ENCODE measurements at regions not wholly inside any gene's neighbourhood (a gene's known extent, or its start where the extent isn't known, plus 50 kb on each side); places are given as distances from the start of the nearest gene placed in this dataset.

DNA sequence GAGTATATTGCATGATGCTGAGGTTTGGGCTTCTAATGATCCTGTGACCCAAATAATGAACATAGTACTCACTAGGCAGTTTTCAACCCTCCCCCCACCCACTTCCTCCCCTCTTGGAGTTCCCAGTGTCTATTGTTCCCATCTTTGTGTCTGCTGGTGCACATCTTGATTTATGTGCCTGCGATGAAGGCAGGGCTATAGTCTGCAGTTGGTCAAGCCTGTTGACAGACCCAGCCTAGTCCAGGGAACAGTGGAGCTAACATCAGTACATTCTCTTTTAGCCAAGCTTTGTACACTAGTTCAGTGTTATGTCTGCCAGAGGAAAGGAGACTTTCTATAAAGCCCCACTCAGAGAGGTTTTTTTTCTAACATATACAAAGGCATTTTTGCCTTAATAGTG lies 287.6 kb downstream of the CPS1 start:
- no peak for DNase-seq
- WGBS, 2 donors, result 82 to 89% methylated on average over 1 of the region's 1 CpG

DNA sequence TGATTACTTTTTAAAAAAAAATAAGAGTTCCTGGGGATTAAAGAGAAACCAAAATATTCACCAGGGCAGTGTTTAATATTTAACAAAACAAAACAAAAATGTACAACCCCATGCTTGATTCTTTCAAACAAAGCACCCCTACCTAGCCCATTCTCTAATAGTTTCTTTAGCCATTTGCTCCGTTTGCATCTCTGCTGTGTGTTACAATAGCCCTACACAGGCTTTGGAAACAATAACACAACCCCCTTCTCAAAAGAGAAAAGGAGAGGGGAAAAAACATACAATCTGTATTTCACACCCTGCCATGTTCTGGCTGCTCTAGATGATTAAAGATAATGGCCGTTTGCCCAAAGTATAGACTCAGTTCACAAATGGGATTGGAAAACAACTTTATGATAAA lies 302.9 kb downstream of the CPS1 start:
- Histone ChIP-seq H3K27ac (no peak overlapping the region), H3K4me3 (no peak overlapping the region), H3K27me3 (no peaks in the 10 kb centered on the region), H3K4me1 (no peaks in the 10 kb centered on the region), H3K36me3 (no peaks in the 10 kb centered on the region), H3K9me3 (no peaks in the 10 kb centered on the region)
- DNase-seq, result no peak
- TF ChIP-seq, protein P1, sequence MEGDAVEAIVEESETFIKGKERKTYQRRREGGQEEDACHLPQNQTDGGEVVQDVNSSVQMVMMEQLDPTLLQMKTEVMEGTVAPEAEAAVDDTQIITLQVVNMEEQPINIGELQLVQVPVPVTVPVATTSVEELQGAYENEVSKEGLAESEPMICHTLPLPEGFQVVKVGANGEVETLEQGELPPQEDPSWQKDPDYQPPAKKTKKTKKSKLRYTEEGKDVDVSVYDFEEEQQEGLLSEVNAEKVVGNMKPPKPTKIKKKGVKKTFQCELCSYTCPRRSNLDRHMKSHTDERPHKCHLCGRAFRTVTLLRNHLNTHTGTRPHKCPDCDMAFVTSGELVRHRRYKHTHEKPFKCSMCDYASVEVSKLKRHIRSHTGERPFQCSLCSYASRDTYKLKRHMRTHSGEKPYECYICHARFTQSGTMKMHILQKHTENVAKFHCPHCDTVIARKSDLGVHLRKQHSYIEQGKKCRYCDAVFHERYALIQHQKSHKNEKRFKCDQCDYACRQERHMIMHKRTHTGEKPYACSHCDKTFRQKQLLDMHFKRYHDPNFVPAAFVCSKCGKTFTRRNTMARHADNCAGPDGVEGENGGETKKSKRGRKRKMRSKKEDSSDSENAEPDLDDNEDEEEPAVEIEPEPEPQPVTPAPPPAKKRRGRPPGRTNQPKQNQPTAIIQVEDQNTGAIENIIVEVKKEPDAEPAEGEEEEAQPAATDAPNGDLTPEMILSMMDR (IDR thresholded peaks at IDR 0.05), result no peak
- TF ChIP-seq POLR2AphosphoS5 (IDR thresholded peaks at IDR 0.05) (no peak), EP300 (IDR thresholded peaks at IDR 0.05) (no peak), POLR2A (IDR thresholded peaks at IDR 0.05) (no peak)
- WGBS, 2 donors, result 40 to 42% methylated on average over 2 of the region's 2 CpGs
- ATAC-seq (ENCODE audit: low FRiP score in 2 of 2), result no peak

More for the DNA sequence above, 287.6 kb downstream of the CPS1 start:
- Histone ChIP-seq H3K4me3 (no peak overlapping the region), H3K4me1 (no peaks in the 10 kb centered on the region), H3K27ac (no peak overlapping the region), H3K36me3 (no peaks in the 10 kb centered on the region), H3K9me3 (no peaks in the 10 kb centered on the region), H3K27me3 (no peaks in the 10 kb centered on the region)
- no peak for ATAC-seq (ENCODE audit: low FRiP score in 2 of 2)
- TF ChIP-seq POLR2AphosphoS5 (IDR thresholded peaks at IDR 0.05), result no peak
- no peak for TF ChIP-seq POLR2A (IDR thresholded peaks at IDR 0.05)

DNA sequence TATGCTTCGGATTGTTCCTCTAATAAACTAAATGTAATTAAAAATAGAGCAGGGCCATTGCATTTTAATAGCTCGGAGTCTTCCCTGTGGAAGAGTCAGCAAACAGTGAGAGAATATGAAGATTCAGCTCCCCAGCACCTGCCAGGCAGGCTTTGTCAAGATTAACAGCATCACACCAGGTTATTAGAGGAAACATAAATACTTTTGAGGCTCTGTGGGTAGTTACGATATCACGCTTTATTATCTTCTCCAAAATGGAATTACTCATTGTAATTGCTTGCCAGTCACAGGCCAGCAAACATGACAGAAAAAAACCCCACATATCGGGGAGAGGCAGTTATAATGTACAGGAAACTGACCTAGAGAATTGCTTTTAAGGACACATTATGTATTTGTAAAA lies 303.9 kb downstream of the CPS1 start:
- Histone ChIP-seq H3K27ac (no peak overlapping the region), H3K4me3 (no peak overlapping the region), H3K9me3 (no peaks in the 10 kb centered on the region), H3K27me3 (no peaks in the 10 kb centered on the region), H3K4me1 (no peaks in the 10 kb centered on the region), H3K36me3 (no peaks in the 10 kb centered on the region)
- WGBS, 2 donors, result 80 to 81% methylated on average over 5 of the region's 5 CpGs
- ATAC-seq (ENCODE audit: low FRiP score in 2 of 2) (no peak), DNase-seq (no peak)
- no peak for TF ChIP-seq POLR2A (IDR thresholded peaks at IDR 0.05)
- TF ChIP-seq, protein P1 (IDR thresholded peaks at IDR 0.05), result no peak
- no peak for TF ChIP-seq EP300 (IDR thresholded peaks at IDR 0.05)
- TF ChIP-seq POLR2AphosphoS5 (IDR thresholded peaks at IDR 0.05), result no peak

DNA sequence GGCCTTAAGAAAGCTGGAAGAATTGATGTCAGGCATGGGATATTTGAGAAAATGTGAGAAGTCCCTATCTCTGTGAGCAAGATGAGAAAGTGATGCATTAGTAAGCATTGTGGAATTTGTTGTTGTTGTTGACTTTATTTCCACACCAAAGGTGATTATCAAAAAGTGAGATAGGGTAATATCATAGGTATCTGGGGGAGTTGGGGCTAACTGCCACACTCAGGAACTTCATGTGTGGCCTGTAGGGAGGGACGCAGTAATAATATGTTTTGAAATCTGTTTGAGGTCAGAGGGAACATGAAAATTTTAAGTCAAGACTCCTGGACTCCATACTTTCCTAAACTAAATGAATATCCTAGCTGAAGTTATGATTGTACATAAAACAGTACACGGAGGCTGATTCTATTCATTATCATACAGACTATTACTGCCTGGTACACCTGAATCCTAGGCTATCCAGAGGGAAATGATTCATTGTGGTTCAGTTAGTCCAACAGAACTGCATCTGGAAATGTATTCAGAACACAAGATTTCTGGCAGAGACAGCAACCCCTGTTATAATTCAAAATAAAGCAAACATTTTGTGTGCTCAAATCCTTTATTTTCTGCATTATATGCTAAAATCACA lies 304.8 kb downstream of the CPS1 start:
- TF ChIP-seq, protein P1 (IDR thresholded peaks at IDR 0.05), result no peak
- TF ChIP-seq EP300 (IDR thresholded peaks at IDR 0.05), result no peak
- TF ChIP-seq POLR2A (IDR thresholded peaks at IDR 0.05), result no peak
- TF ChIP-seq POLR2AphosphoS5 (IDR thresholded peaks at IDR 0.05), result no peak
- ATAC-seq (ENCODE audit: low FRiP score in 2 of 2), result no peak
- no peaks in the 10 kb centered on the region for H3K4me1 ChIP-seq
- H3K9me3 ChIP-seq, result no peaks in the 10 kb centered on the region
- DNase-seq, result no peak
- H3K36me3 ChIP-seq, result no peaks in the 10 kb centered on the region
- H3K4me3 ChIP-seq, result no peak overlapping the region
- WGBS, 2 donors, result 85 to 88% methylated on average over 2 of the region's 2 CpGs
- H3K27ac ChIP-seq, result no peak overlapping the region
- no peaks in the 10 kb centered on the region for H3K27me3 ChIP-seq

DNA sequence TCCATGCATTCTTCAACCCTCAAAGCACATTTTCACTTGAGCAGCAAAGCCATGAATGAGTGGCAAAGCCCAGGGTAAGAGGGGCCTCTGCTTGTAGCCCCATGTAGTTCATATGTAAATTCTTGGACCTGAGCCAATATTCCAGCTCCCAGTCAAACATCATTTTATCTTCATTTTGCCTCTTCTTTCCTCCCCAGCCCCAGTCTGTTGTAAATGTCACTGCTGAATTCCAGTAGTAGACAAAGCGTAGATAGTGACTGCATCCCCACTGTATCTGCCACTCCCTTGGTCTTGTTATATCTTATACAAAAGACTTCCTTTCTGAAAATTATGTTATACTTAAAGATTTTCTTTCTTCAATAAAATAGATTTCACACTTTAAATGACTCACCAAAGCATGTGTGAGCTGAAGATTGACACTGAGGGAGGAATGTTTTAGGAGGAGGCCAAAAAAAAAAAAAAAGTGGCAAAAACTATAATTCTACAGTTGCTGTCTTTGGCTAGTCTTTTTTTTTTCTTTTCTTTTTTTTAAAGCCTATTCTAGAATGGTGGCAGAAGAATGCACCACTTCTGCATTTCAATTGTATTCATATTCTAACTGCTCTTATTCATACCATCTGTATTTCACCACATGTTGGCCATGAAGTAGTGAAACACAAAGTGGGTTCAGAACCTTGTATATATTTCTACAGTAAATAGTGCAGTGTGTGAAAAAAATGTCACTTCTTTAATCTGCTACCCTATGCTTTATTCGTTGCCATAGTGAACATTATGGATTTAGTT lies 306.1 kb downstream of the CPS1 start:
- ATAC-seq (ENCODE audit: low FRiP score in 2 of 2), result no peak
- no peaks in the 10 kb centered on the region for H3K36me3 ChIP-seq
- H3K27me3 ChIP-seq, result no peaks in the 10 kb centered on the region
- H3K9me3 ChIP-seq, result no peaks in the 10 kb centered on the region
- no peak for DNase-seq
- no peak for TF ChIP-seq POLR2AphosphoS5 (IDR thresholded peaks at IDR 0.05)
- TF ChIP-seq EP300 (IDR thresholded peaks at IDR 0.05), result no peak
- no peak for TF ChIP-seq POLR2A (IDR thresholded peaks at IDR 0.05)
- TF ChIP-seq, protein P1 (IDR thresholded peaks at IDR 0.05), result no peak
- 69 to 77% methylated on average over 2 of the region's 2 CpGs for WGBS, 2 donors
- no peak overlapping the region for H3K4me3 ChIP-seq
- H3K4me1 ChIP-seq, result no peaks in the 10 kb centered on the region
- no peak overlapping the region for H3K27ac ChIP-seq

Measured in upper lobe of left lung (tissue), 6 donors.